Keratinocyte (primary cell): ENCODE measurements at regions not wholly inside any gene's neighbourhood (a gene's known extent, or its start where the extent isn't known, plus 50 kb on each side); places are given as distances from the start of the nearest gene placed in this dataset.

Experiments
- DNase-seq: peaks from one replicate; pipeline ENCODE4 v3.0.0-alpha.2; 2011; ENCODE audit warnings: low read depth, missing footprints, low spot score
- FAIRE-seq: peaks from 2 replicates; lab custom pipeline; 2011; peaks lifted over from hg19 to GRCh38; lab: Jason Lieb, UNC
- H2AFZ ChIP-seq: 2 replicates; pipeline ENCODE4 v1.6.0; 2012; ENCODE audit warnings: low read length, control low read depth, inconsistent platforms; ENCODE audit not compliant: control insufficient read depth
- H3K27ac ChIP-seq: 2 replicates; pipeline ENCODE4 v1.5.1; 2011; ENCODE audit warnings: low read length; ENCODE audit not compliant: control insufficient read depth, insufficient read depth
- H3K27me3 ChIP-seq: 3 replicates; pipeline ENCODE4 v1.6.0; 2011; ENCODE audit warnings: low read length; ENCODE audit not compliant: control insufficient read depth, insufficient read depth; ENCODE audit errors: extremely low read depth
- H3K36me3 ChIP-seq, 2 experiments: 2 replicates in 1 of 2; 3 replicates in 1 of 2; pipeline ENCODE4 v1.5.1; 2011; ENCODE audit warnings: low read length in 2 of 2, mild to moderate bottlenecking in 1 of 2; ENCODE audit not compliant: control insufficient read depth in 2 of 2, insufficient read depth in 2 of 2; ENCODE audit errors: extremely low read depth in 1 of 2
- H3K4me1 ChIP-seq: 3 replicates; pipeline ENCODE4 v1.5.1; 2011; ENCODE audit warnings: low read length; ENCODE audit not compliant: control insufficient read depth, insufficient read depth; ENCODE audit errors: extremely low read depth
- H3K4me2 ChIP-seq: 3 replicates; pipeline ENCODE4 v1.6.0; 2011; ENCODE audit warnings: low read depth, low read length; ENCODE audit not compliant: control insufficient read depth, insufficient read depth; ENCODE audit errors: extremely low read depth
- H3K4me3 ChIP-seq, 3 experiments: fragments of 200-600 bp in 1 of 3; sonication (generic) in 1 of 3; 2 replicates in 2 of 3; 3 replicates in 1 of 3; pipeline ENCODE4 v1.5.1; 2011 to 2016; ENCODE audit warnings: low read length in 3 of 3, mild to moderate bottlenecking in 3 of 3, control low read depth in 2 of 3, inconsistent platforms in 1 of 3, low read depth in 1 of 3, mixed read lengths in 1 of 3, mixed run types in 1 of 3, moderate library complexity in 1 of 3; ENCODE audit not compliant: control insufficient read depth in 2 of 3, insufficient read depth in 2 of 3; ENCODE audit errors: extremely low read depth in 1 of 3
- H3K79me2 ChIP-seq: 2 replicates; pipeline ENCODE4 v1.6.0; 2012; ENCODE audit warnings: low read length; ENCODE audit not compliant: control insufficient read depth, insufficient read depth
- H3K9ac ChIP-seq: 3 replicates; pipeline ENCODE4 v1.6.0; 2011; ENCODE audit warnings: low read length; ENCODE audit not compliant: control insufficient read depth, insufficient read depth; ENCODE audit errors: extremely low read depth
- H3K9me1 ChIP-seq: 3 replicates; pipeline ENCODE4 v1.6.0; 2011; ENCODE audit warnings: low read length; ENCODE audit not compliant: control insufficient read depth, insufficient read depth; ENCODE audit errors: extremely low read depth
- H3K9me3 ChIP-seq: 2 replicates; pipeline ENCODE4 v1.5.1; 2012; ENCODE audit warnings: low read depth, low read length; ENCODE audit not compliant: control insufficient read depth
- H4K20me1 ChIP-seq: 3 replicates; pipeline ENCODE4 v1.6.0; 2011; ENCODE audit warnings: low read length; ENCODE audit not compliant: control insufficient read depth, insufficient read depth; ENCODE audit errors: extremely low read depth
- EZH2 ChIP-seq: IDR thresholded peaks from one replicate; pipeline ENCODE4 v1.6.1; 2012; ENCODE audit warnings: inconsistent platforms, mild to moderate bottlenecking, low read length, moderate library complexity
- dilution Hi-C: fragments of 300-500 bp; cut with MboI; formaldehyde crosslinking; loops from one replicate; pipeline ENCODE4 v1.7.0; 2020; ENCODE audit warnings: low sequenced_read_pairs; ENCODE audit not compliant: extremely low pct_ligation_motif_present
- TF ChIP-seq, protein P1 (sequence below), 3 experiments: IDR thresholded peaks in 1 of 3; conservative IDR thresholded peaks in 1 of 3; optimal IDR thresholded peaks in 1 of 3; 2 replicates in 2 of 3; 3 replicates in 1 of 3; pipeline versions ENCODE3 to v1.5.1; 2011; ENCODE audit warnings: low read length in 3 of 3, mild to moderate bottlenecking in 3 of 3, moderate library complexity in 2 of 3, control low read depth in 1 of 3, inconsistent platforms in 1 of 3; ENCODE audit not compliant: insufficient read depth in 2 of 3; ENCODE audit errors: extremely low read depth in 1 of 3

DNA sequence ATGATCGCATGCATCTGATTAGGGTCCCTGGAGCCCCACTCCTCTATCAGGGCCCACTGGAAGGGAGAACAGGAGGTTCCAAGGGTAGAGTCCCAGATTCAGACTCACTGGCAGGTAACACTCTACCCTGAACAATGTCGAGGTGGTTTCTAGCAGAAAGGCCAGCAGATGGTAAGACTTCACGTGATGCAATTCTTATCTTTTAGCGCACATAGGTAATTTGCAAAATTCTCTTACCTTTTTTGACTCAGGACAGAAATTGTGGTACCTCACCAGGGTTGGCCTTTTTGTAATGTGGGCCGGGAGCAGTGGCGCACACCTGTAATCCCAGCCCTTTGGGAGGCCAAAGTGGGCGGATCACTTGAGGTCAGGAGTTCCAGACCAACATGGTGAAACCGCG, 228.1 kb upstream of the JARID2 start:
- H2AFZ ChIP-seq: no peak overlapping the region
- H3K4me1 ChIP-seq: no peaks in the 10 kb centered on the region
- DNase-seq (no peak), FAIRE-seq (no peak)
- TF ChIP-seq, protein P1, sequence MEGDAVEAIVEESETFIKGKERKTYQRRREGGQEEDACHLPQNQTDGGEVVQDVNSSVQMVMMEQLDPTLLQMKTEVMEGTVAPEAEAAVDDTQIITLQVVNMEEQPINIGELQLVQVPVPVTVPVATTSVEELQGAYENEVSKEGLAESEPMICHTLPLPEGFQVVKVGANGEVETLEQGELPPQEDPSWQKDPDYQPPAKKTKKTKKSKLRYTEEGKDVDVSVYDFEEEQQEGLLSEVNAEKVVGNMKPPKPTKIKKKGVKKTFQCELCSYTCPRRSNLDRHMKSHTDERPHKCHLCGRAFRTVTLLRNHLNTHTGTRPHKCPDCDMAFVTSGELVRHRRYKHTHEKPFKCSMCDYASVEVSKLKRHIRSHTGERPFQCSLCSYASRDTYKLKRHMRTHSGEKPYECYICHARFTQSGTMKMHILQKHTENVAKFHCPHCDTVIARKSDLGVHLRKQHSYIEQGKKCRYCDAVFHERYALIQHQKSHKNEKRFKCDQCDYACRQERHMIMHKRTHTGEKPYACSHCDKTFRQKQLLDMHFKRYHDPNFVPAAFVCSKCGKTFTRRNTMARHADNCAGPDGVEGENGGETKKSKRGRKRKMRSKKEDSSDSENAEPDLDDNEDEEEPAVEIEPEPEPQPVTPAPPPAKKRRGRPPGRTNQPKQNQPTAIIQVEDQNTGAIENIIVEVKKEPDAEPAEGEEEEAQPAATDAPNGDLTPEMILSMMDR (optimal IDR thresholded peaks at IDR 0.05 in 1 of 3, IDR thresholded peaks at IDR 0.05 in 1 of 3, conservative IDR thresholded peaks at IDR 0.05 in 1 of 3; ENCODE audit: extremely low read depth in 1 of 3, insufficient read depth in 2 of 3, low read length in 3 of 3): no peak
- TF ChIP-seq EZH2: no peak
- no peaks in the 10 kb centered on the region for H3K9me1 ChIP-seq
- H3K4me2 ChIP-seq: peak overlapping the region; percentile 12
- H3K36me3 ChIP-seq: no peaks in the 10 kb centered on the region
- no peak overlapping the region for H3K9ac ChIP-seq
- no peaks in the 10 kb centered on the region for H4K20me1 ChIP-seq
- H3K9me3 ChIP-seq: no peaks in the 10 kb centered on the region
- H3K4me3 ChIP-seq: no peak overlapping the region
- no peaks in the 10 kb centered on the region for H3K79me2 ChIP-seq
- dilution Hi-C loops: no loop called here
- H3K27ac ChIP-seq: no peak overlapping the region
- no peaks in the 10 kb centered on the region for H3K27me3 ChIP-seq

DNA sequence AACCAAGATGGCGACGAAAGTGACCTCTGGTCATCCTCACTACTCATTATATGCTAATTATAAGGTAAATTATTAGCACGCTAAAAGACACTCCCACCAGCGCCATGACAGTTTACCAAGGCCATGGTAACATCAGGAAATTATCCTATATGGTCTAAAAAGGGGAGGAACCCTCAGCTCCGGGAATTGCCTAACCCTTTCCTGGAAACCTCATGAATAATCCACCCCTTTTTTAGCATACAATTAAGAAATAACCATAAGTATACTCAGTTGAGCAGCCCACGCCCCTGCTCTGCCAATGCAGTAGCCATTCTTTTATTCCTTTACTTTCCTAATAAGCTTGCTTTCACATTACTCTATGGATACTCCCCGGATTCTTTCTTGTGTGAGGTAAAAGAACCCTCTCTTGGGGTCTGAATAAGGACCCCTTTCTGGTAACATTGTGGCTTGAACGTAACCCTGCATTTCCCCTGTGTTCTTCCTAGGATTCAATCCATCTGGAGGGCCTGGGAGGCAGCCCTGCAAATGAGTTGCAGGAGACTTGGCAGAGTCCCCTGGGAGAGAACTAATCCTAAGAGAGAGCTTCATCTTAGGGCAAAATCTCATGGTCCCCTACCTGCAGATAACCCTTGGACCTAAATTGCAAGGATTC, 225.6 kb upstream of the JARID2 start:
- FAIRE-seq: no peak
- H3K9ac ChIP-seq: no peak overlapping the region
- TF ChIP-seq, protein P1 (optimal IDR thresholded peaks at IDR 0.05 in 1 of 3, IDR thresholded peaks at IDR 0.05 in 1 of 3, conservative IDR thresholded peaks at IDR 0.05 in 1 of 3; ENCODE audit: extremely low read depth in 1 of 3, insufficient read depth in 2 of 3, low read length in 3 of 3): no peak
- no peak for TF ChIP-seq EZH2

More for the DNA sequence above, 225.6 kb upstream of the JARID2 start:
- H3K4me3 ChIP-seq: no peak overlapping the region
- H3K9me3 ChIP-seq: no peaks in the 10 kb centered on the region
- H3K4me2 ChIP-seq: no peak overlapping the region
- no peak for DNase-seq
- no peaks in the 10 kb centered on the region for H3K9me1 ChIP-seq
- no peaks in the 10 kb centered on the region for H3K27me3 ChIP-seq
- H4K20me1 ChIP-seq: no peaks in the 10 kb centered on the region
- no peak overlapping the region for H3K27ac ChIP-seq
- H3K4me1 ChIP-seq: no peaks in the 10 kb centered on the region
- no peaks in the 10 kb centered on the region for H3K79me2 ChIP-seq
- dilution Hi-C loops: no loop called here
- H2AFZ ChIP-seq: no peak overlapping the region
- no peaks in the 10 kb centered on the region for H3K36me3 ChIP-seq
